ENCODE measurements at regions not wholly inside any gene's neighbourhood (a gene's known extent, or its start where the extent isn't known, plus 50 kb on each side); places are given as distances from the start of the nearest gene placed in this dataset. TPM values are rescaled to one million over a fixed set of nuclear protein-coding genes. Genes with fewer than 3 reads are reported as not detected.
"Not testable (repeated sequence)": the region's sequence is repeated elsewhere in the genome, so short reads cannot be mapped to it uniquely, and the experiment has no call there.

DNA sequence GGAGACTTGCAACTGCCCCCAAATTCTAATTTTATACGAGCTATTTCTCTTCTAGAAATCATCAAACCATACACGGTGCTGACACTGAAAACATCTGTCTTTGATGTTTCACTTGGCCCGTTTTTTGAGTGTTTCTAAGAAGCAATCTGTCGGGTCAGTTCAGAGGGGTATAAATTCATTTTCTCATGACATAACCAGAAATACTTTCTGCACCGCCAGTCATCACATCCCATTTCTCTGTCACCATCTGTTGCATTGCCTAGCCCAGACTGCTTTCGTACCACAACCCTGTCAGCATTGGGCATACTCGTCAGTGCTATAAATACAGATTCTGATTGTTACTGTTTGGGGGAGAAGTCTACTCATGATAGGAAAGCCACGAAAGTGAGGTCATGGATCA is 63.1 kb upstream of the CCDC90B start:
- no peak for TF ChIP-seq POLR2A (IDR thresholded peaks at IDR 0.05)
- no peak for TF ChIP-seq CTCF (IDR thresholded peaks at IDR 0.05)
- Histone ChIP-seq H3K4me3 (no peak overlapping the region), H3K27ac (no peak overlapping the region), H3K27me3 (no peaks in the 10 kb centered on the region), H3K9me3 (no peaks in the 10 kb centered on the region), H3K36me3 (replicated peaks in 1 of 2; ENCODE audit: insufficient read depth in 1 of 2, low read depth in 2 of 2) (no peaks in the 10 kb centered on the region), H3K4me1 (no peaks in the 10 kb centered on the region)
- intact Hi-C loops (cut with DNase I) = no loop called here
- WGBS, 2 donors = 73 to 82% methylated on average over 8 of the region's 8 CpGs
- ATAC-seq = no peak
- DNase-seq = no peak

DNA sequence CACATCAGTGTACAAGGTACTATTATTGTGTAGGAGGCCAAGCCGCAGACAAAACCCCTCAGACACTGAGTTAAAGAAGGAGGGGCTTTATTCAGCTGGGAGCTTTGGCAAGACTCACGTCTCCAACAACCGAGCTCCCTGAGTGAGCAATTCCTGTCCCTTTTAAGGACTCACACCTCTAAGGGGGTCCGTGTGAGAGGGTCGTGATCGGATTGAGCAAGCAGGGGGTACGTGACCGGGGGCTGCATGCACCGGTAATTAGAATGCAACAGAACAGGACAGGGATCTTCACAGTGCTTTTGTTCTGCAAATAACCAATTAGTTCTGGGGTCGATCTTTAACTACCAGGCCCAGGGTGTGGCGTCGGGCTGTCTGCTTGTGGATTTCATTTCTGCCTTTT is 60.5 kb upstream of the CCDC90B start:
- ATAC-seq; H3K27me3 ChIP-seq; H3K4me3 ChIP-seq; H3K36me3 ChIP-seq (replicated peaks in 1 of 2; ENCODE audit: insufficient read depth in 1 of 2, low read depth in 2 of 2); H3K4me1 ChIP-seq; DNase-seq; H3K27ac ChIP-seq; intact Hi-C loops (cut with DNase I); H3K9me3 ChIP-seq: not testable (repeated sequence)
- WGBS, 2 donors = 87 to 91% methylated on average over 12 of the region's 12 CpGs

DNA sequence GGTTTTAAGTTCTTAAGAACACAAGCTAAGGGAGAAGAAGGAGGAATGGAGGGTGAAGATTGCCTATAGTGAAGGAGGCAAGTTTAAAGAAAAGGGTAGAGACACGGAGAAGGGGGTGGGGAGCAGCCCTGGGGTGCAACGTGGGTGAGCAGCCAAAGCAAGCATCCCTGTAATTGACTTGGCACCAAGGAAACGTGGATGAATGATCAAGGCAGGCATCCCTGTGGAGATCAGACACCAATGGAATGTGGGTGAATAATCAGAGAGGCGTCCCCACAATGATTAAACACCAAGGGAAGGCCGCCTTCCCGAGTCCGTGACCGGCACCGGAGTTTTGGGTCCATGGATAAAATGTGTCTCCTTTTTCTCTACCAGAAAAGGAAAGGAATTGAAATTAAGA is 58.4 kb upstream of the CCDC90B start:
- H3K27ac ChIP-seq; H3K9me3 ChIP-seq; H3K4me3 ChIP-seq; H3K27me3 ChIP-seq; DNase-seq; intact Hi-C loops (cut with DNase I); ATAC-seq; H3K4me1 ChIP-seq; H3K36me3 ChIP-seq (replicated peaks in 1 of 2; ENCODE audit: insufficient read depth in 1 of 2, low read depth in 2 of 2): not testable (repeated sequence)
- WGBS, 2 donors = 88% methylated on average over 9 of the region's 9 CpGs

DNA sequence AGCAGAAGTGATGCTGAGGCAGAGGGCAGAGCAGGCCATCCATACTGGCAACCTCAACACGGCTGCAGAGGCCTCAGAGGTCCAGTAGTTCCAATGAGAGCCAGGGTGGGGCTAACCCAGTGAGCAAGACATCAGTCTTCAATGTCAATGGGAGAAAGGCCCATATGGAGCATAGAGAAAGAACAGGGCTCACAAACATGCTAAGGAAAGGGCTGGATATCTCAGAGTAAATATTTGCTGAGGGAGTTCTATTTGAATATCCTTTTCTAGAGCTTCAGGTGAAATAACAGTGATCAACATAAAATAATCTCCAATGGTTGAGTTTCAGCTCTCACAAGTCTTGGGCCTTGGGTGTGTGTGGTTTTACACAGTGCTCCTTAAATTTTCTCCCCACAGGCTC is 50.8 kb upstream of the CCDC90B start:
- Histone ChIP-seq H3K4me1 (peaks cover 10% of the 10 kb centered on the region), H3K36me3 (replicated peaks in 1 of 2; ENCODE audit: insufficient read depth in 1 of 2, low read depth in 2 of 2) (no peaks in the 10 kb centered on the region), H3K27me3 (no peaks in the 10 kb centered on the region), H3K9me3 (no peaks in the 10 kb centered on the region), H3K4me3 (no peak overlapping the region), H3K27ac (no peak overlapping the region)
- WGBS, 2 donors = 0 to 15% methylated on average over 1 of the region's 1 CpG
- intact Hi-C loops (cut with DNase I) = no loop called here
- DNase-seq (no peak), ATAC-seq (no peak)
- TF ChIP-seq POLR2A (IDR thresholded peaks at IDR 0.05) (no peak), CTCF (IDR thresholded peaks at IDR 0.05) (no peak)

Small RNAs in the stretch of these regions (small RNA-seq; reads per million reads assigned to genes)
- gene RF01974 = not detected

Data from body of pancreas (tissue), 4 donors.